Astrocyte (in vitro differentiated cells and primary cell): ENCODE measurements at regions not wholly inside any gene's neighbourhood (a gene's known extent, or its start where the extent isn't known, plus 50 kb on each side); places are given as distances from the start of the nearest gene placed in this dataset.

ENCODE experiments used
- DNase-seq: peaks from one replicate; pipeline ENCODE4 v3.0.0-alpha.2; 2010; ENCODE audit warnings: low read depth
- FAIRE-seq: peaks from 2 replicates; lab custom pipeline; 2011; peaks lifted over from hg19 to GRCh38; lab: Jason Lieb, UNC
- H2AFZ ChIP-seq: 2 replicates; pipeline ENCODE4 v1.6.0; 2012; ENCODE audit warnings: low read depth, low read length, inconsistent platforms
- H3K27ac ChIP-seq: 2 replicates; pipeline ENCODE4 v1.5.1; 2011; ENCODE audit warnings: low read depth, low read length, inconsistent platforms
- H3K27me3 ChIP-seq: 2 replicates; pipeline ENCODE4 v1.6.0; 2011; ENCODE audit warnings: low read length, inconsistent platforms; ENCODE audit not compliant: insufficient read depth
- H3K36me3 ChIP-seq: 2 replicates; pipeline ENCODE4 v1.5.1; 2011; ENCODE audit warnings: low read length, inconsistent platforms; ENCODE audit not compliant: insufficient read depth
- H3K4me1 ChIP-seq: 2 replicates; pipeline ENCODE4 v1.5.1; 2011; ENCODE audit warnings: low read length, inconsistent platforms; ENCODE audit not compliant: insufficient read depth
- H3K4me2 ChIP-seq: 2 replicates; pipeline ENCODE4 v1.6.0; 2012; ENCODE audit warnings: low read length, inconsistent platforms
- H3K4me3 ChIP-seq: 2 replicates; pipeline ENCODE4 v1.5.1; 2011; ENCODE audit warnings: low read depth, mild to moderate bottlenecking, low read length, inconsistent platforms; ENCODE audit not compliant: insufficient read depth
- H3K79me2 ChIP-seq: 2 replicates; pipeline ENCODE4 v1.6.0; 2012; ENCODE audit warnings: mild to moderate bottlenecking, low read length, inconsistent platforms; ENCODE audit not compliant: insufficient read depth
- H3K9ac ChIP-seq: 2 replicates; pipeline ENCODE4 v1.6.0; 2012; ENCODE audit warnings: mild to moderate bottlenecking, low read length, inconsistent platforms
- H3K9me3 ChIP-seq: 2 replicates; pipeline ENCODE4 v1.5.1; 2012; ENCODE audit warnings: low read depth, mild to moderate bottlenecking, low read length, inconsistent platforms; ENCODE audit not compliant: insufficient read depth
- H4K20me1 ChIP-seq: 2 replicates; pipeline ENCODE4 v1.6.0; 2012; ENCODE audit warnings: low read length, inconsistent platforms; ENCODE audit not compliant: insufficient read depth
- H3K27ac Mint-ChIP-seq: one replicate; pipeline ENCODE4 v1.8.0; 2021; ENCODE audit warnings: mild to moderate bottlenecking, mixed read lengths; ENCODE audit not compliant: unreplicated experiment
- H3K27me3 Mint-ChIP-seq: one replicate; pipeline ENCODE4 v1.8.0; 2021; ENCODE audit warnings: low read depth, mixed read lengths; ENCODE audit not compliant: unreplicated experiment
- H3K36me3 Mint-ChIP-seq: one replicate; pipeline ENCODE4 v1.8.0; 2021; ENCODE audit warnings: low read depth, mixed read lengths; ENCODE audit not compliant: unreplicated experiment
- H3K4me1 Mint-ChIP-seq: one replicate; pipeline ENCODE4 v1.8.0; 2021; ENCODE audit warnings: low read depth, mixed read lengths; ENCODE audit not compliant: unreplicated experiment
- H3K4me3 Mint-ChIP-seq: one replicate; pipeline ENCODE4 v1.8.0; 2021; ENCODE audit warnings: mild to moderate bottlenecking, moderate library complexity, mixed read lengths; ENCODE audit not compliant: unreplicated experiment
- H3K9me3 Mint-ChIP-seq: one replicate; pipeline ENCODE4 v1.8.0; 2021; ENCODE audit warnings: mild to moderate bottlenecking, mixed read lengths; ENCODE audit not compliant: unreplicated experiment
- CTCF ChIP-seq: IDR thresholded peaks from 2 replicates; pipeline ENCODE4 v1.5.1; 2011; ENCODE audit warnings: low read depth, mild to moderate bottlenecking, inconsistent platforms, low read length, moderate library complexity; ENCODE audit not compliant: insufficient read depth
- EZH2 ChIP-seq: IDR thresholded peaks from 2 replicates; pipeline ENCODE4 v1.6.1; 2012; ENCODE audit warnings: mild to moderate bottlenecking, low read length, inconsistent platforms; ENCODE audit not compliant: insufficient read depth

GRCh38 chr5:27308153-27308552 lies 269.8 kb upstream of the CDH9 start:
- no peak overlapping the region for H3K9ac ChIP-seq
- Mint-ChIP-seq H3K4me1 (peaks cover 6% of the 10 kb centered on the region), H3K4me3 (no peak overlapping the region), H3K27me3 (no peaks in the 10 kb centered on the region), H3K27ac (no peak overlapping the region), H3K36me3 (no peaks in the 10 kb centered on the region), H3K9me3 (no peaks in the 10 kb centered on the region)
- H3K4me1 ChIP-seq = peaks cover 7% of the 10 kb centered on the region
- H2AFZ ChIP-seq = no peak overlapping the region
- H3K4me3 ChIP-seq = no peak overlapping the region
- H3K4me2 ChIP-seq = peak overlapping the region; percentile 19
- TF ChIP-seq EZH2 (no peak), CTCF (no peak)
- no peaks in the 10 kb centered on the region for H4K20me1 ChIP-seq
- H3K79me2 ChIP-seq = no peaks in the 10 kb centered on the region
- H3K27ac ChIP-seq = no peak overlapping the region
- H3K36me3 ChIP-seq = no peaks in the 10 kb centered on the region
- peak; percentile 41 for FAIRE-seq
- H3K9me3 ChIP-seq = no peaks in the 10 kb centered on the region
- no peaks in the 10 kb centered on the region for H3K27me3 ChIP-seq
- DNase-seq = peak; percentile 82

- Histone ChIP-seq H3K36me3 (no peaks in the 10 kb centered on the region), H2AFZ (no peak overlapping the region), H3K4me2 (no peak overlapping the region), H3K9ac (no peak overlapping the region), H3K4me1 (no peaks in the 10 kb centered on the region), H3K4me3 (no peak overlapping the region), H4K20me1 (no peaks in the 10 kb centered on the region), H3K9me3 (no peaks in the 10 kb centered on the region), H3K27ac (no peak overlapping the region), H3K27me3 (no peaks in the 10 kb centered on the region), H3K79me2 (no peaks in the 10 kb centered on the region)
- Mint-ChIP-seq H3K4me1 (peaks cover 5% of the 10 kb centered on the region), H3K9me3 (peaks cover 7% of the 10 kb centered on the region), H3K27me3 (no peaks in the 10 kb centered on the region), H3K36me3 (no peaks in the 10 kb centered on the region), H3K4me3 (no peak overlapping the region), H3K27ac (peak overlapping the region; percentile 4)
- FAIRE-seq (no peak), DNase-seq (no peak)
- no peak for TF ChIP-seq EZH2
- TF ChIP-seq CTCF = no peak
Observed at GRCh38 chr5:27290172-27290571, 251.8 kb upstream of the CDH9 start.

- Histone ChIP-seq H3K9me3 (no peaks in the 10 kb centered on the region), H3K4me3 (no peak overlapping the region), H3K4me2 (no peak overlapping the region), H3K4me1 (no peaks in the 10 kb centered on the region), H4K20me1 (no peaks in the 10 kb centered on the region), H3K36me3 (no peaks in the 10 kb centered on the region), H2AFZ (no peak overlapping the region), H3K27me3 (no peaks in the 10 kb centered on the region), H3K79me2 (no peaks in the 10 kb centered on the region), H3K9ac (no peak overlapping the region), H3K27ac (no peak overlapping the region)
- Mint-ChIP-seq H3K4me3 (no peak overlapping the region), H3K27me3 (no peaks in the 10 kb centered on the region), H3K27ac (no peak overlapping the region), H3K36me3 (no peaks in the 10 kb centered on the region), H3K9me3 (no peaks in the 10 kb centered on the region), H3K4me1 (no peaks in the 10 kb centered on the region)
- no peak for DNase-seq
- no peak for TF ChIP-seq EZH2
- TF ChIP-seq CTCF = no peak
- FAIRE-seq = no peak
Observed at GRCh38 chr5:27276119-27276518, 237.7 kb upstream of the CDH9 start.
